ENCODE measurements at regions not wholly inside any gene's neighbourhood (a gene's known extent, or its start where the extent isn't known, plus 50 kb on each side); places are given as distances from the start of the nearest gene placed in this dataset.

GRCh38 chr3:194773216-194773615 lies 87.5 kb downstream of the FAM43A start:
- ChIA-PET POLR2A (no interaction called here), CTCF (interaction anchor here (0.6 kb wide), 1 partner anchor 1628 kb away, joined by 3 read pairs; no protein-coding TSS in a partner anchor)
- no peak overlapping the region for H3K27ac ChIP-seq (ENCODE audit: low read depth in 2 of 2, low read length in 1 of 2)
- no peaks in the 10 kb centered on the region for H3K36me3 ChIP-seq (replicated peaks in 1 of 2; ENCODE audit: control insufficient read depth in 1 of 2, insufficient read depth in 2 of 2, low read length in 1 of 2)
- no peak overlapping the region for H2AFZ ChIP-seq (ENCODE audit: low read depth)
- H3K9me3 ChIP-seq, result no peaks in the 10 kb centered on the region
- no peak overlapping the region for H3K9ac ChIP-seq
- H3K4me1 ChIP-seq (ENCODE audit: control insufficient read depth in 1 of 2, insufficient read depth in 2 of 2, low read depth in 1 of 2, low read length in 1 of 2), result peaks cover 7 to 9% of the 10 kb centered on the region in 2 experiments; a peak in 3 of 4 replicates
- H3F3A ChIP-seq (replicated peaks; ENCODE audit: insufficient read depth), result no peaks in the 10 kb centered on the region
- H3K79me2 ChIP-seq (ENCODE audit: insufficient read depth), result no peaks in the 10 kb centered on the region
- WGBS (ENCODE audit: low lambda C conversion rate), result 44% methylated on average over 5 of the region's 5 CpGs
- H4K20me1 ChIP-seq (ENCODE audit: insufficient read depth), result no peaks in the 10 kb centered on the region
- no peak overlapping the region for H3K4me2 ChIP-seq
- no peaks in the 10 kb centered on the region for H3K9me2 ChIP-seq
- no peak overlapping the region for H3K4me3 ChIP-seq (ENCODE audit: low read depth in 2 of 2, low read length in 1 of 2)
- TF ChIP-seq EZH2phosphoT487 (IDR thresholded peaks at IDR 0.05; ENCODE audit: borderline replicate concordance, low read depth), result no peak
- no peak for TF ChIP-seq CTCF (IDR thresholded peaks at IDR 0.05)
- TF ChIP-seq ELF1 (IDR thresholded peaks at IDR 0.05), result no peak
- no peak for TF ChIP-seq TAF1 (IDR thresholded peaks at IDR 0.05; ENCODE audit: borderline replicate concordance, low read depth, low read length)
- TF ChIP-seq PBX3 (IDR thresholded peaks at IDR 0.05), result no peak
- no peak for TF ChIP-seq GATA2 (CRISPR knock-in tag; IDR thresholded peaks at IDR 0.05)
- no peak for TF ChIP-seq ZBTB33 (IDR thresholded peaks at IDR 0.05; ENCODE audit: borderline replicate concordance, low read depth)
- TF ChIP-seq EP300 (IDR thresholded peaks at IDR 0.05; ENCODE audit: borderline replicate concordance in 1 of 2, low read depth in 1 of 2, low read length in 1 of 2), result no peak
- TF ChIP-seq RXRA (IDR thresholded peaks at IDR 0.05; ENCODE audit: borderline replicate concordance, low read depth), result no peak
- no peak for TF ChIP-seq SIN3A (IDR thresholded peaks at IDR 0.05; ENCODE audit: borderline replicate concordance, low read depth, low read length)
- TF ChIP-seq SMC3 (IDR thresholded peaks at IDR 0.05; ENCODE audit: low read depth, low read length), result no peak
- no peak for TF ChIP-seq MEF2A (IDR thresholded peaks at IDR 0.05; ENCODE audit: borderline replicate concordance, low read depth)
- TF ChIP-seq FOXM1 (IDR thresholded peaks at IDR 0.05; ENCODE audit: low read depth), result no peak
- no peak for TF ChIP-seq REST (IDR thresholded peaks at IDR 0.05; ENCODE audit: low read depth, low read length)
- TF ChIP-seq CHD2 (IDR thresholded peaks at IDR 0.05; ENCODE audit: low read length, partially characterized antibody), result no peak
- no peak for DNase-seq
- H3K27me3 ChIP-seq (ENCODE audit: insufficient read depth), result peaks cover 6% of the 10 kb centered on the region
